ENCODE measurements at regions not wholly inside any gene's neighbourhood (a gene's known extent, or its start where the extent isn't known, plus 50 kb on each side); places are given as distances from the start of the nearest gene placed in this dataset.

- H3K36me3 ChIP-seq = no peaks in the 10 kb centered on the region
- Mint-ChIP-seq H3K36me3 (no peaks in the 10 kb centered on the region), H3K9me3 (no peaks in the 10 kb centered on the region), H3K27ac (no peak overlapping the region), H3K4me1 (no peaks in the 10 kb centered on the region), H3K4me3 (no peak overlapping the region), H3K27me3 (ENCODE audit: insufficient read depth, low read depth) (no peaks in the 10 kb centered on the region)
- H3K4me3 ChIP-seq = no peak overlapping the region
- no peaks in the 10 kb centered on the region for H4K20me1 ChIP-seq (ENCODE audit: low read depth)
- no peak overlapping the region for H2AFZ ChIP-seq (replicated peaks)
- H3F3A ChIP-seq (ENCODE audit: low read depth) = no peaks in the 10 kb centered on the region
- no peaks in the 10 kb centered on the region for H3K79me2 ChIP-seq (ENCODE audit: low read depth)
- no peak overlapping the region for H3K9ac ChIP-seq
- TF ChIP-seq CTCF (IDR thresholded peaks at IDR 0.05) (no peak), EZH2phosphoT487 (IDR thresholded peaks at IDR 0.05) (no peak), EZH2 (IDR thresholded peaks at IDR 0.05) (no peak)
- no peaks in the 10 kb centered on the region for H3K4me1 ChIP-seq
- no peaks in the 10 kb centered on the region for H3K27me3 ChIP-seq
- no peak for DNase-seq (ENCODE audit: low spot score)
- H3K9me3 ChIP-seq (ENCODE audit: low read depth) = no peaks in the 10 kb centered on the region
- no peak overlapping the region for H3K27ac ChIP-seq
- no peak overlapping the region for H3K4me2 ChIP-seq
Observed at GRCh38 chrX:79300856-79301255, 66.3 kb downstream of the ITM2A start.

- Mint-ChIP-seq H3K27ac (no peak overlapping the region), H3K4me1 (no peaks in the 10 kb centered on the region), H3K9me3 (peaks cover 2% of the 10 kb centered on the region), H3K4me3 (no peak overlapping the region), H3K36me3 (no peaks in the 10 kb centered on the region), H3K27me3 (ENCODE audit: insufficient read depth, low read depth) (peaks cover 2% of the 10 kb centered on the region)
- Histone ChIP-seq H3K4me2 (no peak overlapping the region), H4K20me1 (ENCODE audit: low read depth) (no peaks in the 10 kb centered on the region), H3K27ac (no peak overlapping the region), H3K4me1 (no peaks in the 10 kb centered on the region), H3K79me2 (ENCODE audit: low read depth) (no peaks in the 10 kb centered on the region), H3K4me3 (no peak overlapping the region), H3K9ac (no peak overlapping the region), H3K27me3 (no peaks in the 10 kb centered on the region), H3K9me3 (ENCODE audit: low read depth) (peaks cover 11% of the 10 kb centered on the region), H2AFZ (replicated peaks) (no peak overlapping the region), H3F3A (ENCODE audit: low read depth) (no peaks in the 10 kb centered on the region), H3K36me3 (no peaks in the 10 kb centered on the region)
- DNase-seq (ENCODE audit: low spot score) = no peak
- TF ChIP-seq EZH2phosphoT487 (IDR thresholded peaks at IDR 0.05) = no peak
- no peak for TF ChIP-seq CTCF (IDR thresholded peaks at IDR 0.05)
- TF ChIP-seq EZH2 (IDR thresholded peaks at IDR 0.05) = no peak
Observed at GRCh38 chrX:79290596-79290995, 76.5 kb downstream of the ITM2A start.

GRCh38 chrX:79288733-79289132 is 78.4 kb downstream of the ITM2A start:
- Mint-ChIP-seq H3K27me3 (ENCODE audit: insufficient read depth, low read depth) (peaks cover 2% of the 10 kb centered on the region), H3K4me1 (no peaks in the 10 kb centered on the region), H3K4me3 (no peak overlapping the region), H3K9me3 (peaks cover 2% of the 10 kb centered on the region), H3K36me3 (no peaks in the 10 kb centered on the region), H3K27ac (no peak overlapping the region)
- Histone ChIP-seq H3K4me1 (no peaks in the 10 kb centered on the region), H3F3A (ENCODE audit: low read depth) (no peaks in the 10 kb centered on the region), H4K20me1 (ENCODE audit: low read depth) (no peaks in the 10 kb centered on the region), H3K9me3 (ENCODE audit: low read depth) (no peaks in the 10 kb centered on the region), H3K4me2 (no peak overlapping the region), H3K36me3 (peaks cover 7% of the 10 kb centered on the region), H3K9ac (no peak overlapping the region), H2AFZ (replicated peaks) (no peak overlapping the region), H3K79me2 (ENCODE audit: low read depth) (no peaks in the 10 kb centered on the region), H3K4me3 (no peak overlapping the region), H3K27ac (no peak overlapping the region), H3K27me3 (no peaks in the 10 kb centered on the region)
- no peak for DNase-seq (ENCODE audit: low spot score)
- no peak for TF ChIP-seq EZH2 (IDR thresholded peaks at IDR 0.05)

- Mint-ChIP-seq H3K4me3 (no peak overlapping the region), H3K27ac (no peak overlapping the region), H3K27me3 (ENCODE audit: insufficient read depth, low read depth) (peaks cover 2% of the 10 kb centered on the region), H3K9me3 (peaks cover 2% of the 10 kb centered on the region), H3K4me1 (no peaks in the 10 kb centered on the region), H3K36me3 (no peaks in the 10 kb centered on the region)
- TF ChIP-seq EZH2phosphoT487 (IDR thresholded peaks at IDR 0.05) (no peak), EZH2 (IDR thresholded peaks at IDR 0.05) (no peak), CTCF (IDR thresholded peaks at IDR 0.05) (no peak)
- H3F3A ChIP-seq (ENCODE audit: low read depth) = no peaks in the 10 kb centered on the region
- H3K4me1 ChIP-seq = no peaks in the 10 kb centered on the region
- no peak overlapping the region for H3K9ac ChIP-seq
- no peaks in the 10 kb centered on the region for H3K27me3 ChIP-seq
- no peak overlapping the region for H3K4me2 ChIP-seq
- DNase-seq (ENCODE audit: low spot score) = no peak
- H3K27ac ChIP-seq = no peak overlapping the region
- H2AFZ ChIP-seq (replicated peaks) = no peak overlapping the region
- H3K36me3 ChIP-seq = peaks cover 7% of the 10 kb centered on the region
- no peaks in the 10 kb centered on the region for H3K79me2 ChIP-seq (ENCODE audit: low read depth)
- no peaks in the 10 kb centered on the region for H4K20me1 ChIP-seq (ENCODE audit: low read depth)
- no peaks in the 10 kb centered on the region for H3K9me3 ChIP-seq (ENCODE audit: low read depth)
- H3K4me3 ChIP-seq = no peak overlapping the region
Observed at GRCh38 chrX:79287724-79288123, 79.4 kb downstream of the ITM2A start.
